SHP77 (cell line): ENCODE measurements at regions not wholly inside any gene's neighbourhood (a gene's known extent, or its start where the extent isn't known, plus 50 kb on each side); places are given as distances from the start of the nearest gene placed in this dataset.
"Not testable (repeated sequence)": the region's sequence is repeated elsewhere in the genome, so short reads cannot be mapped to it uniquely, and the experiment has no call there.

Source experiments
- DNase-seq, 2 experiments: peaks; one replicate each; lab custom pipeline; 2025; lab: John Stamatoyannopoulos, UW

- no peak for DNase-seq
These were observed 55.2 kb downstream of the RPL22L1 start for GRCh38 chr3:170814822-170815221.

GRCh38 chr3:170813266-170813665 is 56.7 kb downstream of the RPL22L1 start:
- DNase-seq, result no peak

- peak; percentile 60 to 63 for DNase-seq
These were observed 57.9 kb downstream of the RPL22L1 start for GRCh38 chr3:170811928-170812591.

GRCh38 chr3:170811515-170811914 is 58.5 kb downstream of the RPL22L1 start:
- no peak for DNase-seq

- no peak for DNase-seq
These were observed 60.0 kb downstream of the RPL22L1 start for GRCh38 chr3:170809975-170810357.

- DNase-seq, result peak; percentile 50 to 52
These were observed 60.7 kb downstream of the RPL22L1 start for GRCh38 chr3:170809007-170809974.

GRCh38 chr3:170808041-170808440 is 62.0 kb downstream of the RPL22L1 start:
- no peak for DNase-seq

- DNase-seq, result no peak
These were observed 63.3 kb downstream of the RPL22L1 start for GRCh38 chr3:170806676-170807075.

- no peak for DNase-seq
These were observed 63.9 kb downstream of the RPL22L1 start for GRCh38 chr3:170806141-170806540.

GRCh38 chr3:170805296-170805695 is 64.7 kb downstream of the RPL22L1 start:
- not testable (repeated sequence) for DNase-seq

GRCh38 chr3:170804634-170805033 is 65.4 kb downstream of the RPL22L1 start:
- not testable (repeated sequence) for DNase-seq

- DNase-seq, result no peak
These were observed 65.9 kb downstream of the RPL22L1 start for GRCh38 chr3:170804078-170804477.

GRCh38 chr3:170802164-170803151 is 67.5 kb downstream of the RPL22L1 start:
- no peak for DNase-seq

- no peak for DNase-seq
These were observed 68.4 kb downstream of the RPL22L1 start for GRCh38 chr3:170801597-170801996.

GRCh38 chr3:170800275-170800674 is 69.7 kb downstream of the RPL22L1 start:
- DNase-seq, result not testable (repeated sequence)

- no peak for DNase-seq
These were observed 71.0 kb downstream of the RPL22L1 start for GRCh38 chr3:170799009-170799408.

GRCh38 chr3:170797685-170798084 is 72.3 kb downstream of the RPL22L1 start:
- no peak for DNase-seq

GRCh38 chr3:170792471-170792870 is 77.5 kb downstream of the RPL22L1 start:
- no peak for DNase-seq

GRCh38 chr3:170790647-170791046 is 79.3 kb downstream of the RPL22L1 start:
- DNase-seq, result no peak

- DNase-seq, result no peak
These were observed 82.5 kb downstream of the RPL22L1 start for GRCh38 chr3:170787464-170787863.

GRCh38 chr3:170785454-170785853 is 84.5 kb downstream of the RPL22L1 start:
- DNase-seq, result no peak

GRCh38 chr3:170784406-170784805 is 85.6 kb downstream of the RPL22L1 start:
- DNase-seq, result no peak
